HG02973 (cell line): ENCODE measurements at regions not wholly inside any gene's neighbourhood (a gene's known extent, or its start where the extent isn't known, plus 50 kb on each side); places are given as distances from the start of the nearest gene placed in this dataset.
"Not testable (repeated sequence)": the region's sequence is repeated elsewhere in the genome, so short reads cannot be mapped to it uniquely, and the experiment has no call there.

Experiments
- ATAC-seq: cut with Tn5 transposase; IDR thresholded peaks from one replicate; pipeline ENCODE4 v1.9.1; 2021; ENCODE audit warnings: moderate library complexity; ENCODE audit not compliant: unreplicated experiment

DNA sequence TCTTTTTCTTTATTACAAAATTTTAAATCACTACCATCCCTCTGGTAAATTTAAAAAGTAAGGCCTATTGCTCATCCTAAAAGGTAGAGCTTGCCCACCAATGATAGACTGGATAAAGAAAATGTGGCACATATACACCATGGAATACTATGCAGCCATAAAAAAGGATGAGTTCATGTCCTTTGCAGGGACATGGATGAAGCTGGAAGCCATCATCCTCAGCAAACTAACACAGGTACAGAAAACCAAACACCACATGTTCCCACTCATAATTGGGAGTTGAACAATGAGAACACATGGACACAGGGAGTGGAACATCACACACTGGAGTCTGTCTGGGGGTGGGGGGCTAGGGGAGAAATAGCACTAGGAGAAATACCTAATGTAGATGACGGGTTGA is 155.2 kb upstream of the NOCT start:
- not testable (repeated sequence) for ATAC-seq

DNA sequence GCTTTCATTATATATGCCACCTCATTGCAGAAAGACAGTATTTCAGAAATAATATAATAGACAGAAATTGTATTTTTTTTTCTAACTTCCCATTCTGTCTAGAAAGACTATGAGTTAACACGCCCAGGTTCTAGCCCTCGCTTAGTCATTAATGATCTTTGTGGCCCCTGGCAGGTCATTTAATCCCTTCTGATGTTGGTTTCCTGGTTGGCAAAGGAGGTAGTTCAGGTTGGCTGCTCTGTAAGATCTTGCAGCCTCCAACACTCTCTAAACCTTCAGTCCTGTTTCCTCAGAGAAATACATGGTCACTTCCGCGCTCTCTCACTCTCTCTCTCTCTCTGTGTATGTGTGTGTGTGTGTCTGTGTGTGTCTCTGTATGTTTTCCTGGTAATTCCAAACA is 156.3 kb upstream of the NOCT start:
- no peak for ATAC-seq

DNA sequence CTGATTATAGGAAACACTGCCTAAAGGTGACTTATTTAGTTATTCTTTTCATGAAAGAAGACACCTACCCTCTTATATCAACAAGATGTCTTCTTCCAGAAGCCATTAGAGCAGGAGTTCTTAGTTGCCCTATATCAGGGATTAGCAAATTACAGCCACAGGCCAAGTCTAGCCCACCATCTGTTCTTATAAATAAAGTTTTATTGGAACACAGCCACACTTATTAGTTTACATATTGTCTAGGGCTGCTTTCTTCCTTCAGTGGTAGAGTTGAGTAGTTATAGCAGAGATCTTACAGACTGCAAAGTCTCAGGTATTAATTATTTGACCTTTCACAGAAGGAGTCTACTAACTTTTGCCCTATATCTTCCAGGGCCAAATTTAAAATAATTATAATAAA is 157.2 kb upstream of the NOCT start:
- ATAC-seq, result no peak

GRCh38 chr4:138857416-138857815 is 158.2 kb upstream of the NOCT start:
- ATAC-seq, result no peak

DNA sequence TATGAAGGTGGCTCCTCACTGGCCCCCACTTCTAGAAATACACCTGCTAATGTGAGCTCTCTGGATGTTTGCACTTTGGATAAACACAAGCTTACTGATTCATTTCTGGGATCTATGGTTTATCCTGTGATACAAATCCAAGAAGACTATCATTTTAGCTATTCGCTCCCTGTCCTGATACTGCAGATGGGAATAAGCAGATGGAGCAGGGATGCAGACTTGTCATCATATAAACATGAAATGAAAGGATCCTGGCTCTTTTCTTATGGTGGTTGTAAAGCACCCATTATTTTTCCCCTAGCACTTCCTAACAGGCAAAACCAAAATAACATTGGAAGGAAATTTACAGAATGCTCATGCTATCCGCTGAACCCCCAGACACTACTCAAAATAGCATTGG is 162.9 kb upstream of the NOCT start:
- ATAC-seq, result no peak

- ATAC-seq, result no peak
Measured at GRCh38 chr4:138851391-138852335, 163.9 kb upstream of the NOCT start.

DNA sequence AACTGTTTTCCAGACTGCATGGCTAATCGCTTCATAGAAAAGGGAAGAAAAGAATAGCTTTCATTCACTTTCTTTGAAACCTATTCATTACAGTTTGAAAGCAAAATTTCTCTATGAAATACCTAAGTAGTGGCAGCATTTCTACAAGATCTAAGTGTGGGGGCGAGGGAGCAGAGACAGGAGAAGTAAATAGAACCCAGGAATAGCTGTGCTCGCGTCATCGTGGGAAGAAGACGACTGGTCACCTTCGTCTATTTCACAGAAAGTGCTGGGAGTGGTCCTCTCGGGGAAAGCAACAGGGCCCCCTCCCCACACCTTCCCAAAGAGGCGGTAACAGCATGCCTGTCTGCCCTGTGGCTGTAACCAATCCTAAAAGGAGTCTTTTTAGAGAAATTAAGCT is 169.9 kb upstream of the NOCT start:
- ATAC-seq, result no peak

- ATAC-seq, result no peak
Measured at GRCh38 chr4:138845054-138845453, 170.5 kb upstream of the NOCT start.

- ATAC-seq, result no peak
Measured at GRCh38 chr4:138843616-138844015, 172.0 kb upstream of the NOCT start.

GRCh38 chr4:138841343-138841742 is 174.2 kb upstream of the NOCT start:
- ATAC-seq, result no peak

GRCh38 chr4:138838251-138838650 is 177.3 kb upstream of the NOCT start:
- ATAC-seq, result no peak

- no peak for ATAC-seq
Measured at GRCh38 chr4:138835832-138836533, 179.6 kb upstream of the NOCT start.

DNA sequence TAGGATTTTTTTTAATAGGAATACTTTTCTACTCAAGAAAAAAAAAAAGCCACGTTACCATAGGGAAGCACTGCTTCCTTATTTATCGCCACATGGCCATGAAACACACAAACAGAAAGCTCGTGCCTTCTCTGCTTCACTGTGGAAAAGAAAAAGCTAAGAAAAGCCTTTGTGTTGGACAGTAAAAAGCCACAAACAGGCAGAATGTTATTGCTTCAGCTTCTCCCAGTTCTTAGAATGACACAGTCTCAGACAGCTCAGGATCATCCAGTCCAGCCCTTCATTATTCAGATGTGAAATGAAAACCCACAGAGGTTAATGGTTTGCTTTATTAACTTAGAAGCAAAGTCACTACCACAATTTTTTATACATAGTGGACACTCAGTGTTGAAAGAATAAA is 181.6 kb upstream of the NOCT start:
- ATAC-seq, result no peak

DNA sequence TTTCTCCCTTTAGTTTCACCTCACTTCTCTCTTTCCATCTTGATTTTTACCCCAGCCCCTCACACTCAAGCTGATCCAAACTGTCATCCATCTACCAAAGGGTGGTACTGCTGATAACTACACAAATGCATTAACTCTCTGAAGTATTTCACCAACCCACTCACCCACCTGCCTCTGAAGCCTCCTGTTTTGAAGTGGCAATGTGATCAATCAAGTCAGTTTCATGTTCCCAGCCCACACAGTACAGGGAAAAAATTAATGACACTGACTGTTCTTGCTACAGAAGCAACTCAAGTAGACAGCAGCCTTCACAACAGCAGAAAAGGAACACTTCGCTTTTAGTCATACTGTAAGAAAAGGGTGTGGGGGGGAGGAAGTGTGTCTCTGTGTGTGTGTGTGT is 183.0 kb upstream of the NOCT start:
- ATAC-seq, result no peak

- no peak for ATAC-seq
Measured at GRCh38 chr4:138831948-138832347, 183.6 kb upstream of the NOCT start.

DNA sequence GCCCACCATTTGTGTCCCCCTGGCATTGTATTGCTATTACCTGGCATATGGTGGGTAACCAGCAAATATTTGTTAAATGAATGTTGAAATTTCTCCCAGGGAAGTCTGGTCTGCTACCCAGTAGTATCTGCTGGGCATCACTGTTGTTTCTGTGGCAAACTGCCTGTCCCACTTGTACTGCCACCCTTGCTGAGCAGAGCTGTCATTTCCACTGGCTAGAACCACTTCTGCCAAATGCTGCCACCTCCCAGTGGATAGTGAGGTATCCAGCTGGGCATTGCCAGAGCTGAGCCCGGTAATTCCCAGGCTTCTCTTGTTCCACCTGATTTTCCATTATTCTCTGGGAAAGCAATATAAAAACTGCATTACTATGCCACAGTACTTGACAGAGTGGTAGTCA is 186.7 kb upstream of the NOCT start:
- ATAC-seq, result no peak

DNA sequence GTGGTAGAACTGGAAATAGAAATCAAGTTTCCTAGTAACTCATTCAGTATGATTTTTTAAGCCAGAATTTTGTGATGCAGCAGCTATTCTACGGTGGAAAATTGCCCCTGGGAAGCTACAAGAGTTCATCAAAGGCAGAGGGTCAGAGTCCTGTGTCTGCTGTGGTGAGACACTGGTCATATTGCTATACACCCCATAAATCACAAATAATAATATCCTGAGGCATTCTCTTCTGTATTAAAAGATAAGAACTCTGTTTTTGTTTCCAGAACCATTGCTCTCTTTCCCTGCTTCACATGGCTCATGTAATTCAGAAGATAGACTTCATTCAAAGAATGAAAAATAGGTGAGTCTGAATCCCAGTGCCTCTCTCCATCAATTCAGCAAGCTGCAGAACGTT is 188.8 kb upstream of the NOCT start:
- ATAC-seq, result no peak

- no peak for ATAC-seq
Measured at GRCh38 chr4:138826322-138826721, 189.3 kb upstream of the NOCT start.

DNA sequence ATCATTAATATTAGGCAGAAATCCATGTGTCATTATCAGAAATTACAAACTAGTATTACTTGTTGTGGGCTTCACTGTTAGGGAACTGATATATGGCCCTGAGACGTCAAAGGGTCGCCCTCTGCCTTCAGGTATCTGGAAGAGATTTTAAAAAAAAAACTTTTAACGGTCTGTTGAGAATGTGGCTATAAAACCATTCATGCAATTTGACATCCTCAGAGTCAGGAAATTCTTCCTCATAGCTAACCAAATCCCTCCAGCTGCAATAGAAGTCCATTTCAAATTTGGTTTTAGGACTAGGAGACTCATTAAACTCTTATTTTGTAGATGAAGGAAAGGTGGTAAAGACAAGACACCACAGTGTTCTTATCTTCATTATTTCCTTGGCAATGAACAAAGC is 194.2 kb upstream of the NOCT start:
- ATAC-seq, result no peak

GRCh38 chr4:138816875-138817274 is 198.7 kb upstream of the NOCT start:
- no peak for ATAC-seq

DNA sequence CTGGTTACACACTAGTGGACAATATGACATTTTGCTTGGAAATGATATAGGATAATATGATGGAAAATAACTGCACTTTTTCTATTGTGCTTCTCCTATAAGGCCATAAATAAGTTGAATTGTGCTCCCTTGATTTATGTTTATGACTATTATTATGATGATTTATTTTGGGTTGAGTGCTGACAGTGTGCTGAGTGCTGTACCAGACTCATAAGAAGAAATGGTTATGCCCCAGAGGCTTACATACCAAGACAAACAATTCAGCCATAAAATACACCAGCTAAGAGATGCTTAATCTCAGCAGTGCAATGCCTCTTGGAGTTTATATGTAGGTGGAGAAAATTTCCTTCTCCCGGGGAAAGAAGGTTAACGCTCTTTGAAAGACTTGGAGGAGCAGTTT is 199.8 kb upstream of the NOCT start:
- no peak for ATAC-seq

DNA sequence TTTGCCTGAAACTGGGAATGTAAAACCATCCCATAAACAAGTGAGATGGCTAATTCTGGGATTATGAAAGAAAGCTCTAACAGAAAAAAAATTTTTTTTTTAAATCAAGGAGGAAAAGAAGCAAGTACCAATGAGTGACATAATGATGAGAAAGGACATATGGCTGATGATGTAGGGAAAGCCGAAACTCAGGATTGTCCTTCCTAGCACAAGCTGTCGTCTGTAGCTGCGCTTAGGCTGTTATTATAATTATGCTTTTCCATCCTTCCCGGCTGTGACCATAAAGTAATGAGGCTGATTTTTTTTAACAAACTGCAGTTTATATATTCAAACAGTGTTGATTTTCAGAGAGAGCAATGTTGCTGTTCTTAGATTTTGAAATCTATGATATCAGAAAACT is 209.8 kb upstream of the NOCT start:
- ATAC-seq, result no peak
